Motor neuron (in vitro differentiated cells): ENCODE measurements at regions not wholly inside any gene's neighbourhood (a gene's known extent, or its start where the extent isn't known, plus 50 kb on each side); places are given as distances from the start of the nearest gene placed in this dataset.

ENCODE experiments used
- ATAC-seq, 8 experiments: fragments of 200-7000 bp; cut with Tn5 transposase; replicated peaks in 6 of 8; 2 replicates each; pipeline ENCODE4 v1.8.0; 2021; ENCODE audit warnings: mild to moderate bottlenecking in 8 of 8, moderate library complexity in 8 of 8
- H3K27ac ChIP-seq, 2 donors: fragments of 250-450 bp; sonication (Bioruptor Pico); 2 replicates each; pipeline ENCODE4 v1.9.0; 2021; ENCODE audit warnings: antibody characterized with exemption in 2 of 2, mild to moderate bottlenecking in 2 of 2, moderate library complexity in 1 of 2
- H3K4me1 ChIP-seq, 2 donors: fragments of 250-450 bp; sonication (Bioruptor Pico); replicated peaks in 1 of 2; 2 replicates each; pipeline ENCODE4 v1.6.1; 2021; ENCODE audit warnings: antibody characterized with exemption in 2 of 2, mild to moderate bottlenecking in 2 of 2, moderate library complexity in 1 of 2
- H3K4me3 ChIP-seq, 5 donors: fragments of 250-450 bp; sonication (Bioruptor Pico); 2 replicates each; pipeline ENCODE4 v1.9.0; 2021; ENCODE audit warnings: antibody characterized with exemption in 5 of 5, mild to moderate bottlenecking in 5 of 5, moderate library complexity in 4 of 5
- WGBS, 10 experiments: fragments of 450-650 bp; shearing (Covaris generic); methylation state at CpG; one replicate each; pipeline ENCODE4 v1.0.0; 2022; 5-methylcytosine and 5-hydroxymethylcytosine counted together
- in situ Hi-C, 9 experiments: fragments of 400-800 bp; cut with MboI; loops; one replicate each; pipeline ENCODE4 v1.15.0; 2021; ENCODE audit warnings: low sequenced_read_pairs in 9 of 9, low pct_unique_long_range_greater_than_20kb in 2 of 9; ENCODE audit not compliant: unreplicated experiment in 9 of 9

GRCh38 chr13:53622456-53622855 lies 593.8 kb downstream of the OLFM4 start:
- H3K4me1 ChIP-seq, result no peaks in the 10 kb centered on the region
- in situ Hi-C loops, result no loop called here
- no peak overlapping the region for H3K27ac ChIP-seq
- no peak for ATAC-seq
- WGBS, 10 experiments, result 0 to 100% (median 14%) methylated on average over 1 to 2 of the region's 2 CpGs; no CpG with 5 or more reads in 2 of the 10 experiments
- H3K4me3 ChIP-seq, result no peak overlapping the region

- Histone ChIP-seq H3K4me3 (no peak overlapping the region), H3K27ac (no peak overlapping the region), H3K4me1 (no peaks in the 10 kb centered on the region)
- WGBS, 10 experiments, result 0 to 100% (median 85%) methylated on average over 1 to 2 of the region's 2 CpGs
- in situ Hi-C loops, result no loop called here
- no peak for ATAC-seq
These were observed 594.5 kb downstream of the OLFM4 start for GRCh38 chr13:53623146-53623545.

GRCh38 chr13:53631511-53631910 lies 602.9 kb downstream of the OLFM4 start:
- H3K4me3 ChIP-seq, result no peak overlapping the region
- H3K4me1 ChIP-seq, result no peaks in the 10 kb centered on the region
- WGBS, 10 experiments, result 0 to 100% (median 71%) methylated on average over 1 to 2 of the region's 2 CpGs; no CpG with 5 or more reads in 3 of the 10 experiments
- no peak overlapping the region for H3K27ac ChIP-seq
- in situ Hi-C loops, result no loop called here
- no peak for ATAC-seq

- H3K27ac ChIP-seq, result no peak overlapping the region
- H3K4me3 ChIP-seq, result no peak overlapping the region
- peaks cover 0 to 4% of the 10 kb centered on the region in 2 donors for H3K4me1 ChIP-seq
- ATAC-seq, result no peak
- in situ Hi-C loops, result no loop called here
- 0 to 81% (median 37%) methylated on average over 1 to 2 of the region's 2 CpGs; no CpG with 5 or more reads in 2 of the 10 experiments for WGBS, 10 experiments
These were observed 609.4 kb downstream of the OLFM4 start for GRCh38 chr13:53638040-53638439.

GRCh38 chr13:53642306-53642705 lies 613.7 kb downstream of the OLFM4 start:
- in situ Hi-C loops, result no loop called here
- Histone ChIP-seq H3K27ac (no peak overlapping the region), H3K4me1 (peaks cover 0 to 4% of the 10 kb centered on the region in 2 donors), H3K4me3 (no peak overlapping the region)
- no peak for ATAC-seq
- WGBS, 10 experiments, result 6 to 100% (median 67%) methylated on average over 1 to 3 of the region's 3 CpGs; no CpG with 5 or more reads in 2 of the 10 experiments

GRCh38 chr13:53648673-53649072 lies 620.1 kb downstream of the OLFM4 start:
- WGBS, 10 experiments, result 0 to 97% (median 80%) methylated on average over 1 to 3 of the region's 3 CpGs; no CpG with 5 or more reads in 1 of the 10 experiments
- Histone ChIP-seq H3K27ac (no peak overlapping the region), H3K4me1 (no peaks in the 10 kb centered on the region), H3K4me3 (no peak overlapping the region)
- in situ Hi-C loops, result no loop called here
- ATAC-seq, result no peak

GRCh38 chr13:53672005-53672404 lies 643.4 kb downstream of the OLFM4 start:
- in situ Hi-C loops, result no loop called here
- ATAC-seq, result no peak
- Histone ChIP-seq H3K27ac (no peak overlapping the region), H3K4me1 (no peaks in the 10 kb centered on the region), H3K4me3 (no peak overlapping the region)
- WGBS, 10 experiments, result 17 to 100% (median 69%) methylated on average over 1 to 2 of the region's 2 CpGs; no CpG with 5 or more reads in 2 of the 10 experiments

- Histone ChIP-seq H3K27ac (no peak overlapping the region), H3K4me1 (no peaks in the 10 kb centered on the region), H3K4me3 (no peak overlapping the region)
- 0 to 100% (median 83%) methylated on average over 1 of the region's 1 CpG; no CpG with 5 or more reads in 1 of the 10 experiments for WGBS, 10 experiments
- no peak for ATAC-seq
- in situ Hi-C loops, result no loop called here
These were observed 654.5 kb downstream of the OLFM4 start for GRCh38 chr13:53683146-53683545.

GRCh38 chr13:53683608-53684007 lies 655.0 kb downstream of the OLFM4 start:
- H3K27ac ChIP-seq, result no peak overlapping the region
- no peaks in the 10 kb centered on the region for H3K4me1 ChIP-seq
- in situ Hi-C loops, result no loop called here
- no peak overlapping the region for H3K4me3 ChIP-seq
- no peak for ATAC-seq
- WGBS, 10 experiments, result 0 to 100% (median 92%) methylated on average over 1 to 2 of the region's 2 CpGs

GRCh38 chr13:53691417-53691816 lies 662.8 kb downstream of the OLFM4 start:
- in situ Hi-C loops, result no loop called here
- ATAC-seq, result no peak
- 21 to 100% (median 83%) methylated on average over 1 to 2 of the region's 2 CpGs; no CpG with 5 or more reads in 4 of the 10 experiments for WGBS, 10 experiments
- H3K4me3 ChIP-seq, result no peak overlapping the region
- H3K4me1 ChIP-seq, result peaks cover 4 to 6% of the 10 kb centered on the region in 2 donors
- H3K27ac ChIP-seq, result no peak overlapping the region

GRCh38 chr13:53694814-53695532 lies 666.4 kb downstream of the OLFM4 start:
- in situ Hi-C loops, result no loop called here
- Histone ChIP-seq H3K27ac (no peak overlapping the region), H3K4me1 (peaks cover 4 to 6% of the 10 kb centered on the region in 2 donors), H3K4me3 (no peak overlapping the region)
- 0 to 79% (median 48%) methylated on average over 1 to 2 of the region's 2 CpGs; no CpG with 5 or more reads in 4 of the 10 experiments for WGBS, 10 experiments
- peak in 6 of 8 experiments; percentile 33 to 78 (median 58) for ATAC-seq

GRCh38 chr13:53703371-53704080 lies 674.9 kb downstream of the OLFM4 start:
- H3K4me3 ChIP-seq, result no peak overlapping the region
- WGBS, 10 experiments, result 13 to 100% (median 90%) methylated on average over 2 of the region's 2 CpGs
- in situ Hi-C loops, result no loop called here
- no peak for ATAC-seq
- H3K27ac ChIP-seq, result no peak overlapping the region
- H3K4me1 ChIP-seq, result peaks cover 0 to 4% of the 10 kb centered on the region in 2 donors

GRCh38 chr13:53719281-53719680 lies 690.7 kb downstream of the OLFM4 start:
- Histone ChIP-seq H3K4me3 (no peak overlapping the region), H3K4me1 (peaks cover 0 to 25% of the 10 kb centered on the region in 2 donors), H3K27ac (no peak overlapping the region)
- peak in 2 of 8 experiments; percentile 17 to 36 for ATAC-seq
- in situ Hi-C loops, result no loop called here
